H1 (cell line): ENCODE measurements at regions not wholly inside any gene's neighbourhood (a gene's known extent, or its start where the extent isn't known, plus 50 kb on each side); places are given as distances from the start of the nearest gene placed in this dataset.

Source experiments
- CTCF ChIA-PET: fragments of 300-600 bp; sonication (Branson Sonifier 250); formaldehyde crosslinking; loops from one replicate; lab custom pipeline; 2021; ENCODE audit not compliant: partially characterized antibody; lab: Charles Lee
- POLR2A ChIA-PET: fragments of 300-600 bp; sonication (Branson Sonifier 250); formaldehyde crosslinking; loops from one replicate; lab custom pipeline; 2021; ENCODE audit warnings: inconsistent platforms; ENCODE audit not compliant: partially characterized antibody; lab: Charles Lee
- DNase-seq, 2 experiments: peaks; one replicate each; pipeline versions ENCODE4 v3.0.0 to v3.0.0-alpha.2; 2010 to 2022; ENCODE audit warnings: low spot score in 2 of 2, low read depth in 1 of 2, mixed read lengths in 1 of 2
- FAIRE-seq: peaks from 2 replicates; lab custom pipeline; 2011; peaks lifted over from hg19 to GRCh38; lab: Jason Lieb, UNC
- H2AFZ ChIP-seq: 2 replicates; pipeline ENCODE4 v1.8.1; 2012; ENCODE audit warnings: low read length, inconsistent platforms
- H2AK5ac ChIP-seq: 2 replicates; pipeline ENCODE4 v1.6.1; 2013; ENCODE audit warnings: low read depth, low read length
- H2BK120ac ChIP-seq: replicated peaks from 2 replicates; pipeline ENCODE3; 2013; ENCODE audit warnings: low read depth, low read length, inconsistent platforms
- H2BK12ac ChIP-seq: 2 replicates; pipeline ENCODE4 v1.6.1; 2013; ENCODE audit warnings: low read depth, low read length
- H2BK15ac ChIP-seq: 2 replicates; pipeline ENCODE4 v1.6.1; 2013; ENCODE audit warnings: low read length
- H2BK20ac ChIP-seq: 2 replicates; pipeline ENCODE4 v1.6.1; 2013; ENCODE audit warnings: low read length
- H2BK5ac ChIP-seq: 2 replicates; pipeline ENCODE4 v1.6.1; 2013; ENCODE audit warnings: low read depth, low read length
- H3K14ac ChIP-seq: 2 replicates; pipeline ENCODE4 v1.6.1; 2013; ENCODE audit warnings: inconsistent platforms; ENCODE audit not compliant: insufficient read length
- H3K18ac ChIP-seq: 2 replicates; pipeline ENCODE4 v1.6.1; 2013; ENCODE audit warnings: low read length; ENCODE audit errors: extremely low read depth
- H3K23ac ChIP-seq: 2 replicates; pipeline ENCODE4 v1.6.1; 2013; ENCODE audit warnings: inconsistent platforms; ENCODE audit not compliant: insufficient read length
- H3K23me2 ChIP-seq: 2 replicates; pipeline ENCODE4 v1.6.1; 2013; ENCODE audit warnings: low read depth, low read length
- H3K27ac ChIP-seq: 2 replicates; pipeline ENCODE4 v1.6.1; 2011; ENCODE audit warnings: low read depth, low read length, inconsistent platforms
- H3K27me3 ChIP-seq, 4 experiments: replicated peaks in 1 of 4; 1 replicate in 1 of 4; 2 replicates in 3 of 4; pipeline versions ENCODE4 v1.6.1 to v1.8.1; 2011 to 2013; ENCODE audit warnings: low read length in 3 of 4, mild to moderate bottlenecking in 3 of 4, inconsistent platforms in 2 of 4, mixed read lengths in 2 of 4, moderate library complexity in 1 of 4; ENCODE audit not compliant: control insufficient read depth in 3 of 4, insufficient read depth in 3 of 4; ENCODE audit errors: extremely low read depth in 1 of 4
- H3K36me3 ChIP-seq, 4 experiments: 2 replicates each; pipeline versions ENCODE4 v1.6.1 to v1.8.1; 2011 to 2013; ENCODE audit warnings: mild to moderate bottlenecking in 4 of 4, low read length in 3 of 4, moderate library complexity in 2 of 4, control low read depth in 1 of 4, inconsistent platforms in 1 of 4; ENCODE audit not compliant: insufficient read depth in 4 of 4, control insufficient read depth in 2 of 4
- H3K4ac ChIP-seq: replicated peaks from 2 replicates; pipeline ENCODE3; 2013; ENCODE audit warnings: low read length, low read depth, mixed read lengths, inconsistent platforms; ENCODE audit not compliant: insufficient read length
- H3K4me1 ChIP-seq, 4 experiments: replicated peaks in 1 of 4; 1 replicate in 1 of 4; 2 replicates in 3 of 4; pipeline versions ENCODE4 v1.6.1 to v1.8.1; 2011 to 2013; ENCODE audit warnings: low read length in 3 of 4, inconsistent platforms in 2 of 4, mixed read lengths in 1 of 4; ENCODE audit not compliant: insufficient read depth in 4 of 4, control insufficient read depth in 3 of 4
- H3K4me2 ChIP-seq, 2 experiments: 2 replicates each; pipeline versions ENCODE4 v1.6.1 to v1.8.1; 2011 to 2013; ENCODE audit warnings: low read depth in 2 of 2, low read length in 2 of 2, control low read depth in 1 of 2, inconsistent platforms in 1 of 2, mild to moderate bottlenecking in 1 of 2; ENCODE audit not compliant: insufficient read depth in 1 of 2
- H3K4me3 ChIP-seq, 4 experiments: fragments of 200-600, 300-600 bp in 1 of 4; sonication (generic), shearing (Covaris generic), sonication (Bioruptor Twin) in 1 of 4; 2 replicates each; pipeline versions ENCODE4 v1.5.1 to v1.8.1; 2011 to 2016; ENCODE audit warnings: low read length in 4 of 4, low read depth in 3 of 4, control low read depth in 2 of 4, inconsistent platforms in 2 of 4, mild to moderate bottlenecking in 2 of 4, mixed read lengths in 1 of 4, moderate library complexity in 1 of 4; ENCODE audit not compliant: insufficient read depth in 2 of 4; ENCODE audit errors: extremely low read depth in 1 of 4
- H3K56ac ChIP-seq: replicated peaks from 2 replicates; pipeline ENCODE3; 2013; ENCODE audit warnings: low read depth, mild to moderate bottlenecking, mixed read lengths, low read length, inconsistent platforms; ENCODE audit not compliant: insufficient read length
- H3K79me1 ChIP-seq: 2 replicates; pipeline ENCODE4 v1.6.1; 2013; ENCODE audit warnings: low read depth, low read length, control low read depth
- H3K79me2 ChIP-seq, 2 experiments: 2 replicates each; pipeline versions ENCODE4 v1.6.1 to v1.8.1; 2012 to 2013; ENCODE audit warnings: low read length in 2 of 2, mild to moderate bottlenecking in 2 of 2, inconsistent platforms in 1 of 2; ENCODE audit not compliant: insufficient read depth in 2 of 2, control insufficient read depth in 1 of 2
- H3K9ac ChIP-seq, 4 experiments: replicated peaks in 1 of 4; 1 replicate in 1 of 4; 2 replicates in 3 of 4; pipeline versions ENCODE4 v1.6.1 to v1.8.1; 2011 to 2013; ENCODE audit warnings: low read depth in 3 of 4, low read length in 3 of 4, control low read depth in 2 of 4, mild to moderate bottlenecking in 2 of 4, moderate library complexity in 2 of 4, inconsistent platforms in 1 of 4; ENCODE audit errors: extremely low read depth in 1 of 4
- H3K9me3 ChIP-seq, 2 experiments: 2 replicates each; pipeline versions ENCODE4 v1.6.1 to v1.8.1; 2012 to 2013; ENCODE audit warnings: mild to moderate bottlenecking in 2 of 2, moderate library complexity in 2 of 2, control low read depth in 1 of 2, inconsistent platforms in 1 of 2, low read depth in 1 of 2, low read length in 1 of 2, mixed read lengths in 1 of 2; ENCODE audit not compliant: insufficient read depth in 2 of 2
- H4K20me1 ChIP-seq, 2 experiments: replicated peaks in 1 of 2; 2 replicates each; pipeline versions ENCODE3 to v1.8.1; 2011 to 2013; ENCODE audit warnings: inconsistent platforms in 2 of 2, low read length in 2 of 2, mild to moderate bottlenecking in 1 of 2; ENCODE audit not compliant: insufficient read depth in 2 of 2, control insufficient read depth in 1 of 2
- H4K5ac ChIP-seq: 2 replicates; pipeline ENCODE4 v1.6.1; 2013; ENCODE audit warnings: low read length, low read depth, mixed read lengths, inconsistent platforms; ENCODE audit not compliant: insufficient read length
- H4K8ac ChIP-seq: 2 replicates; pipeline ENCODE4 v1.8.0; 2013; ENCODE audit warnings: mild to moderate bottlenecking, moderate library complexity, low read length, inconsistent platforms; ENCODE audit not compliant: insufficient read depth; ENCODE audit errors: extremely low read depth
- H4K91ac ChIP-seq: replicated peaks from 2 replicates; pipeline ENCODE3; 2013; ENCODE audit warnings: low read length, mixed read lengths, inconsistent platforms; ENCODE audit not compliant: insufficient read length
- BCL11A ChIP-seq, 2 experiments: IDR thresholded peaks; one replicate each; pipeline ENCODE4 v1.6.1; 2011; ENCODE audit warnings: low read depth in 2 of 2, low read length in 2 of 2, mild to moderate bottlenecking in 2 of 2
- GABPA ChIP-seq: IDR thresholded peaks from 2 replicates; pipeline ENCODE4 v1.6.1; 2011; ENCODE audit warnings: mild to moderate bottlenecking, low read length, moderate library complexity, borderline replicate concordance; ENCODE audit not compliant: insufficient read depth
- SIN3A ChIP-seq, 2 experiments: IDR thresholded peaks in 1 of 2; conservative IDR thresholded peaks in 1 of 2; 2 replicates each; pipeline ENCODE4 v1.6.1; 2011 to 2012; ENCODE audit warnings: low read length in 2 of 2, improper control_type of control experiment in 1 of 2, low read depth in 1 of 2, mild to moderate bottlenecking in 1 of 2
- WGBS, 2 experiments: shearing (Covaris generic) in 1 of 2; methylation state at CpG; one replicate each; pipeline versions ENCODE4 v1.1.6 to v1.1.7; 2013 to 2015; ENCODE audit warnings: low lambda C conversion rate in 2 of 2, mixed read lengths in 2 of 2, inconsistent platforms in 1 of 2, low coverage in 1 of 2, missing lambda C conversion rate in 1 of 2; ENCODE audit not compliant: insufficient replicate concordance in 2 of 2, insufficient coverage in 1 of 2, insufficient read length in 1 of 2; ENCODE audit errors: extremely low coverage in 1 of 2, missing lambda C conversion rate in 1 of 2; 5-methylcytosine and 5-hydroxymethylcytosine counted together

- Histone ChIP-seq H3K4me2 (no peak overlapping the region), H3K27me3 (no peaks in the 10 kb centered on the region)
- TF ChIP-seq SIN3A (conservative IDR thresholded peaks at IDR 0.05 in 1 of 2, IDR thresholded peaks at IDR 0.05 in 1 of 2; ENCODE audit: low read depth in 1 of 2, low read length in 2 of 2) (no peak), GABPA (no peak), BCL11A (IDR thresholded peaks at IDR 0.05; ENCODE audit: low read depth in 2 of 2, low read length in 2 of 2) (no peak)
Measured at GRCh38 chr10:128833671-128834070, 633.4 kb upstream of the MGMT start.

More at GRCh38 chr10:128833671-128834070, 633.4 kb upstream of the MGMT start:
- WGBS, 2 experiments = 91% methylated on average over 5 of the region's 5 CpGs; no CpG with 5 or more reads in 1 of the 2 experiments
- Histone ChIP-seq H3K79me2 (no peaks in the 10 kb centered on the region), H3K56ac (no peak overlapping the region), H2BK15ac (no peak overlapping the region), H3K4ac (no peak overlapping the region), H3K4me1 (no peaks in the 10 kb centered on the region), H3K27ac (no peak overlapping the region), H3K79me1 (no peaks in the 10 kb centered on the region), H4K8ac (no peak overlapping the region), H4K91ac (no peak overlapping the region), H3K23me2 (no peaks in the 10 kb centered on the region), H3K4me3 (no peak overlapping the region), H3K9ac (no peak overlapping the region), H2AFZ (no peak overlapping the region), H3K14ac (no peak overlapping the region), H2BK12ac (no peak overlapping the region), H4K20me1 (no peaks in the 10 kb centered on the region), H2BK5ac (no peak overlapping the region), H2BK120ac (no peak overlapping the region), H3K23ac (no peak overlapping the region), H4K5ac (no peak overlapping the region), H2BK20ac (no peak overlapping the region), H3K36me3 (no peaks in the 10 kb centered on the region), H3K9me3 (no peaks in the 10 kb centered on the region), H3K18ac (no peak overlapping the region), H2AK5ac (no peak overlapping the region)
- POLR2A ChIA-PET = no interaction called here
- CTCF ChIA-PET = interaction anchor here (0.6 to 2.5 kb wide), 3 partner anchors 23 to 268 kb away, joined by 3 to 10 read pairs (median 3); no protein-coding TSS in a partner anchor
- FAIRE-seq (no peak), DNase-seq (no peak)
